SK-N-SH (cell line): ENCODE measurements at regions not wholly inside any gene's neighbourhood (a gene's known extent, or its start where the extent isn't known, plus 50 kb on each side); places are given as distances from the start of the nearest gene placed in this dataset.

Experiments
- CTCF ChIA-PET: fragments of 300-600, 350-600 bp; formaldehyde crosslinking; extraction: SDS; loops from one replicate; lab custom pipeline; 2021; lab: Yijun Ruan, JAX
- POLR2A ChIA-PET: fragments of 350-600 bp; sonication (Branson Sonifier 250); formaldehyde crosslinking; extraction: SDS; loops from one replicate; lab custom pipeline; 2020; ENCODE audit warnings: antibody characterized with exemption, inconsistent platforms; lab: Yijun Ruan, JAX
- DNase-seq: peaks from one replicate; pipeline ENCODE4 v3.0.0; 2012
- H2AFZ ChIP-seq: fragments of 200-600 bp; sonication (generic); 2 replicates; pipeline ENCODE4 v1.8.1; 2016; ENCODE audit warnings: antibody characterized with exemption, mild to moderate bottlenecking, low read depth
- H3F3A ChIP-seq: fragments of 200-600 bp; sonication (generic); replicated peaks from 2 replicates; pipeline ENCODE3; 2016; ENCODE audit warnings: antibody characterized with exemption, mild to moderate bottlenecking; ENCODE audit not compliant: insufficient read depth
- H3K27ac ChIP-seq, 2 experiments: fragments of 200-500 bp in 1 of 2; fragments of 200-600 bp in 1 of 2; sonication (Bioruptor generic) in 1 of 2; sonication (generic), shearing (Covaris generic) in 1 of 2; 2 replicates each; pipeline versions ENCODE4 v1.5.1 to v1.6.1; 2014 to 2016; ENCODE audit warnings: low read depth in 2 of 2, inconsistent platforms in 1 of 2, low read length in 1 of 2, mild to moderate bottlenecking in 1 of 2, mixed read lengths in 1 of 2
- H3K27me3 ChIP-seq: fragments of 200-600 bp; sonication (generic), shearing (Covaris generic); 2 replicates; pipeline ENCODE4 v1.6.1; 2016; ENCODE audit warnings: mixed run types; ENCODE audit not compliant: insufficient read depth
- H3K36me3 ChIP-seq, 2 experiments: fragments of 200-500 bp in 1 of 2; fragments of 200-600 bp in 1 of 2; sonication (Bioruptor generic) in 1 of 2; sonication (generic) in 1 of 2; replicated peaks in 1 of 2; 2 replicates each; pipeline versions ENCODE3 to v1.5.1; 2014 to 2016; ENCODE audit warnings: low read length in 1 of 2, mild to moderate bottlenecking in 1 of 2; ENCODE audit not compliant: insufficient read depth in 2 of 2, control insufficient read depth in 1 of 2
- H3K4me1 ChIP-seq, 2 experiments: fragments of 200-500 bp in 1 of 2; fragments of 200-600 bp in 1 of 2; sonication (Bioruptor generic) in 1 of 2; sonication (generic), shearing (Covaris generic) in 1 of 2; 2 replicates each; pipeline versions ENCODE4 v1.5.1 to v1.6.1; 2014 to 2016; ENCODE audit warnings: low read depth in 1 of 2, low read length in 1 of 2, mixed run types in 1 of 2; ENCODE audit not compliant: insufficient read depth in 2 of 2, control insufficient read depth in 1 of 2
- H3K4me2 ChIP-seq: fragments of 200-600 bp; sonication (generic), shearing (Covaris generic); 2 replicates; pipeline ENCODE4 v1.6.1; 2017; ENCODE audit warnings: mixed run types
- H3K4me3 ChIP-seq, 2 experiments: fragments of 200-500 bp in 1 of 2; fragments of 200-600 bp in 1 of 2; sonication (Bioruptor generic) in 1 of 2; sonication (generic), shearing (Covaris generic) in 1 of 2; 2 replicates each; pipeline versions ENCODE4 v1.5.1 to v1.8.1; 2014 to 2016; ENCODE audit warnings: low read depth in 2 of 2, inconsistent platforms in 1 of 2, low read length in 1 of 2, mild to moderate bottlenecking in 1 of 2, mixed read lengths in 1 of 2, moderate library complexity in 1 of 2
- H3K79me2 ChIP-seq: fragments of 200-600 bp; sonication (generic); 2 replicates; pipeline ENCODE4 v1.8.1; 2017; ENCODE audit warnings: mild to moderate bottlenecking; ENCODE audit not compliant: insufficient read depth
- H3K9ac ChIP-seq: fragments of 200-600 bp; sonication (generic); 2 replicates; pipeline ENCODE4 v1.6.1; 2017; ENCODE audit warnings: mixed run types
- H3K9me2 ChIP-seq: fragments of 200-600 bp; sonication (generic); 2 replicates; pipeline ENCODE4 v1.6.1; 2017; ENCODE audit warnings: mixed run types
- H3K9me3 ChIP-seq: fragments of 200-600 bp; sonication (generic); 2 replicates; pipeline ENCODE4 v1.6.1; 2017; ENCODE audit warnings: mixed run types, mild to moderate bottlenecking, moderate library complexity
- H4K20me1 ChIP-seq: fragments of 200-600 bp; sonication (generic); 2 replicates; pipeline ENCODE4 v1.6.1; 2017; ENCODE audit warnings: mild to moderate bottlenecking, mixed run types; ENCODE audit not compliant: insufficient read depth
- CHD2 ChIP-seq: fragments of 150-350 bp; IDR thresholded peaks from 2 replicates; pipeline ENCODE4 v1.6.1; 2018; ENCODE audit warnings: low read length; ENCODE audit not compliant: partially characterized antibody
- ELF1 ChIP-seq: IDR thresholded peaks from 2 replicates; pipeline ENCODE4 v1.4.0; 2012
- FOXJ3 ChIP-seq: sonication (generic); formaldehyde crosslinking; IDR thresholded peaks from 2 replicates; pipeline ENCODE4 v1.5.1; 2020; ENCODE audit warnings: mild to moderate bottlenecking, missing genetic modification reagents
- FOXM1 ChIP-seq: IDR thresholded peaks from 2 replicates; pipeline ENCODE4 v1.4.0; 2012; ENCODE audit warnings: low read depth, mild to moderate bottlenecking
- GABPA ChIP-seq: IDR thresholded peaks from 2 replicates; pipeline ENCODE4 v1.4.0; 2012; ENCODE audit warnings: low read depth, mild to moderate bottlenecking
- GATA2 ChIP-seq: sonication (generic); formaldehyde crosslinking; IDR thresholded peaks from 2 replicates; pipeline ENCODE4 v1.5.0; 2020; ENCODE audit warnings: mild to moderate bottlenecking, missing genetic modification reagents
- MXI1 ChIP-seq: IDR thresholded peaks from 2 replicates; pipeline ENCODE4 v1.6.1; 2012; ENCODE audit warnings: mild to moderate bottlenecking, low read depth, low read length, improper control_type of control experiment
- NFIC ChIP-seq: IDR thresholded peaks from 2 replicates; pipeline ENCODE4 v1.4.0; 2012; ENCODE audit warnings: borderline replicate concordance
- NRF1 ChIP-seq: IDR thresholded peaks from 2 replicates; pipeline ENCODE4 v1.6.1; 2012; ENCODE audit warnings: low read depth, mild to moderate bottlenecking, low read length
- PBX3 ChIP-seq: IDR thresholded peaks from 2 replicates; pipeline ENCODE4; 2012
- POLR2AphosphoS5 ChIP-seq: IDR thresholded peaks from 2 replicates; pipeline ENCODE4 v1.6.1; 2012; ENCODE audit warnings: low read depth, low read length
- RCOR1 ChIP-seq: fragments of 150-350 bp; IDR thresholded peaks from 2 replicates; pipeline ENCODE4 v1.6.1; 2017; ENCODE audit warnings: antibody characterized with exemption, low read length
- RXRA ChIP-seq: IDR thresholded peaks from 2 replicates; pipeline ENCODE4 v1.4.0; 2012; ENCODE audit warnings: low read depth, mild to moderate bottlenecking, borderline replicate concordance
- SIN3A ChIP-seq: IDR thresholded peaks from 2 replicates; pipeline ENCODE4 v1.6.1; 2012; ENCODE audit warnings: low read depth, mild to moderate bottlenecking, low read length, moderate library complexity, borderline replicate concordance
- SMC3 ChIP-seq: IDR thresholded peaks from 2 replicates; pipeline ENCODE4 v1.6.1; 2012; ENCODE audit warnings: low read depth, low read length, improper control_type of control experiment
- USF2 ChIP-seq: fragments of 150-350 bp; IDR thresholded peaks from 2 replicates; pipeline ENCODE4 v1.6.1; 2017; ENCODE audit warnings: antibody characterized with exemption, low read length, low read depth, borderline replicate concordance
- YY1 ChIP-seq: IDR thresholded peaks from 2 replicates; pipeline ENCODE4 v1.4.0; 2012; ENCODE audit warnings: low read depth, mild to moderate bottlenecking
- WGBS: methylation state at CpG from one replicate; pipeline ENCODE4 v1.1.6; 2017; ENCODE audit warnings: low lambda C conversion rate; 5-methylcytosine and 5-hydroxymethylcytosine counted together
- TF ChIP-seq, protein P1 (sequence below): IDR thresholded peaks from 2 replicates; pipeline ENCODE4 v1.4.0; 2012; ENCODE audit warnings: low read depth, borderline replicate concordance
- TF ChIP-seq, protein P2 (sequence below): fragments of 200-600 bp; sonication (generic); IDR thresholded peaks from 2 replicates; pipeline ENCODE4 v1.6.1; 2017; ENCODE audit warnings: antibody characterized with exemption, mild to moderate bottlenecking, moderate library complexity

DNA sequence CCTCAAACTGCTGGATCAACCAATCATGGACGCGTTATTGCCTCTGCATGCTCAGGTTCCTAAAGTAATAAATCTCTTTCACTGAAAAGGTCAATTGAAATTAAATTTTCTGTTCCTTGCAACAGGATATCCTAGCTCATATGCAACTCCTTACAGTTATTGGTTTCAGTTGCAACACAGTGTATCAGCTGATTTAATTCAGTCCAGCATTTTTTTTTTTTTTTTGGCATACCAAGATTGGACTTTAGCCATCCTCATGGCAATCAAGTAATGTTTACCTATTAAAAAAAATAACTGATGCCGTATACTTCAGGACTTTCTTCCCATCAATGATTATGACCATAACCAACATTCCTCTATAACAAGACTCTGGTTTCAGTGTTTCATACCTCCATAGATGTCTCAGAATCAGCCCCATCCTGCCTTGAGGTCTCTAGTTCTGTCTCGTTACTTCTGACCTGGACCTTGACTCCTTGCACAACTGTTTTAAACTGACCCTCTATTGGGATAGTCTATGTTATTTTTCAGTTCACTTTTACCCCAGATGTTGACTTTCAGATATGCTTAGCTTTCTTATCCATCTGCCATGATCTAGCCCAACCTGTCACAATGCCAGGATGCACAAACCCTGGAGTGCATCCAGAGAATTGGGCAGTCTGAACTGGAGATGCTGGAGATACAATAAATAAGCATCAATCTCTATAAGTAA is 265.0 kb upstream of the GADL1 start:
- Histone ChIP-seq H4K20me1 (no peaks in the 10 kb centered on the region), H3K4me1 (peaks cover 0 to 3% of the 10 kb centered on the region in 2 experiments; a peak in 1 of 4 replicates), H3K4me2 (no peak overlapping the region), H3K79me2 (no peaks in the 10 kb centered on the region), H3K9ac (no peak overlapping the region), H2AFZ (no peak overlapping the region), H3F3A (no peaks in the 10 kb centered on the region), H3K27me3 (no peaks in the 10 kb centered on the region), H3K27ac (no peak overlapping the region)
- ChIA-PET CTCF (interaction anchor here (0.6 kb wide), 1 partner anchor 16 kb away, joined by 3 read pairs; no protein-coding TSS in a partner anchor), POLR2A (no interaction called here)
- 89% methylated on average over 4 of the region's 4 CpGs for WGBS
- DNase-seq, result no peak
- no peak for TF ChIP-seq POLR2AphosphoS5
- TF ChIP-seq SMC3, result no peak
- TF ChIP-seq NRF1, result no peak
- TF ChIP-seq, protein P1, sequence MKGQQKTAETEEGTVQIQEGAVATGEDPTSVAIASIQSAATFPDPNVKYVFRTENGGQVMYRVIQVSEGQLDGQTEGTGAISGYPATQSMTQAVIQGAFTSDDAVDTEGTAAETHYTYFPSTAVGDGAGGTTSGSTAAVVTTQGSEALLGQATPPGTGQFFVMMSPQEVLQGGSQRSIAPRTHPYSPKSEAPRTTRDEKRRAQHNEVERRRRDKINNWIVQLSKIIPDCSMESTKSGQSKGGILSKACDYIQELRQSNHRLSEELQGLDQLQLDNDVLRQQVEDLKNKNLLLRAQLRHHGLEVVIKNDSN, result no peak
- no peak for TF ChIP-seq GATA2 (CRISPR knock-in tag)
- TF ChIP-seq, all 33 proteins: peak for 0
- no peaks in the 10 kb centered on the region for H3K36me3 ChIP-seq
- no peaks in the 10 kb centered on the region for H3K9me3 ChIP-seq
- H3K4me3 ChIP-seq, result no peak overlapping the region
- H3K9me2 ChIP-seq, result no peaks in the 10 kb centered on the region; the same call in 1 of the 2 replicates

DNA sequence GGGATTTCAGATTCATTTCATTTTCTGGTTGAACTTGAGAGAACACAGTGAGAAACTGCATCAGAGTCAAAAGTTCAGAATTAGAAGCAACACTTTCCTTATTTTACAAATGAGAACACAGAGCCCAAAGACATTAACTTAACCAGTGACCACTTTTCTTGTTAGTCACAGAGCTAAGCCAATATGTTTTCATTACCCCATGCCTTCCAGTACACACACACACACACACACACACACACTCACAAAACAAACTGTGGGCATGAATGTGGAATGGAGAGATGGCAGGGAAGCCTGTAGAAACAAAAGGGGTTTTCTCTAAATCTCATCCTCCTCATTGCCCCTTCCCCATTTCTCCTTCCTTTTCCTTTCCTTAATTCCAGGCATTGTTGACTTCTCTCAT is 267.4 kb upstream of the GADL1 start:
- H3K36me3 ChIP-seq, result no peaks in the 10 kb centered on the region
- no peak overlapping the region for H3K4me3 ChIP-seq
- no peak overlapping the region for H3K4me2 ChIP-seq
- DNase-seq, result no peak
- H3K4me1 ChIP-seq, result peaks cover 3 to 11% of the 10 kb centered on the region in 2 experiments; a peak in 3 of 4 replicates
- H3F3A ChIP-seq, result peaks cover 17% of the 10 kb centered on the region
- no peak overlapping the region for H3K9ac ChIP-seq
- no peaks in the 10 kb centered on the region for H3K9me3 ChIP-seq
- no peaks in the 10 kb centered on the region; the same call in 1 of the 2 replicates for H3K9me2 ChIP-seq
- no peaks in the 10 kb centered on the region for H4K20me1 ChIP-seq
- H3K79me2 ChIP-seq, result no peaks in the 10 kb centered on the region
- CTCF ChIA-PET, result interaction anchor here (1.1 kb wide), 1 partner anchor 117 kb away, joined by 4 read pairs; no protein-coding TSS in a partner anchor
- no peak overlapping the region for H3K27ac ChIP-seq
- POLR2A ChIA-PET, result no interaction called here
- TF ChIP-seq YY1, result no peak
- no peak for TF ChIP-seq GABPA
- no peak for TF ChIP-seq ELF1
- no peak for TF ChIP-seq MXI1
- no peak for TF ChIP-seq CHD2
- TF ChIP-seq NFIC, result no peak
- no peaks in the 10 kb centered on the region for H3K27me3 ChIP-seq
- no peak overlapping the region for H2AFZ ChIP-seq

DNA sequence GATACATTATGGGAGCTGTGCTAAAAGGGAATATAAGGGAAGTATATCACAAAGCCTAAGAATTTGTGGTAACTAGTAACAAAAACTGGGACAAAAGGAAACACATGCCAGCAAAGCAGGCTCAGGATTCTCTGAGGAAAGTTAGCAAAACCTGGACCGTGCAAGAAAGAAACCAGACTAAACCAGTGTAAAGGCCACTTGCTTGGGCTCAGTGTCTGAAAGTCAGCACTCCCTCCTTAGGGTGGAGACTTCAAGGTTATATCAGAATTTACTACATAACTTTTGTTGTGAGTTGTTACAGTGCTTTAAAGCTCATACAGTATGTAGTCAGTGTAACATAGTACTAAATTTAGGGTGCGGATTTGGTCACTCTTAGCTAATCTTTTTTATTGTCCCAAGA is 269.9 kb upstream of the GADL1 start:
- CTCF ChIA-PET, result no interaction called here
- TF ChIP-seq PBX3 (no peak), CHD2 (no peak), SIN3A (no peak), FOXJ3 (no peak), FOXM1 (no peak), ELF1 (no peak), POLR2AphosphoS5 (no peak), RCOR1 (no peak), RXRA (no peak), USF2 (no peak)
- TF ChIP-seq, protein P2, sequence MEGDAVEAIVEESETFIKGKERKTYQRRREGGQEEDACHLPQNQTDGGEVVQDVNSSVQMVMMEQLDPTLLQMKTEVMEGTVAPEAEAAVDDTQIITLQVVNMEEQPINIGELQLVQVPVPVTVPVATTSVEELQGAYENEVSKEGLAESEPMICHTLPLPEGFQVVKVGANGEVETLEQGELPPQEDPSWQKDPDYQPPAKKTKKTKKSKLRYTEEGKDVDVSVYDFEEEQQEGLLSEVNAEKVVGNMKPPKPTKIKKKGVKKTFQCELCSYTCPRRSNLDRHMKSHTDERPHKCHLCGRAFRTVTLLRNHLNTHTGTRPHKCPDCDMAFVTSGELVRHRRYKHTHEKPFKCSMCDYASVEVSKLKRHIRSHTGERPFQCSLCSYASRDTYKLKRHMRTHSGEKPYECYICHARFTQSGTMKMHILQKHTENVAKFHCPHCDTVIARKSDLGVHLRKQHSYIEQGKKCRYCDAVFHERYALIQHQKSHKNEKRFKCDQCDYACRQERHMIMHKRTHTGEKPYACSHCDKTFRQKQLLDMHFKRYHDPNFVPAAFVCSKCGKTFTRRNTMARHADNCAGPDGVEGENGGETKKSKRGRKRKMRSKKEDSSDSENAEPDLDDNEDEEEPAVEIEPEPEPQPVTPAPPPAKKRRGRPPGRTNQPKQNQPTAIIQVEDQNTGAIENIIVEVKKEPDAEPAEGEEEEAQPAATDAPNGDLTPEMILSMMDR, result no peak

More for the DNA sequence above, 269.9 kb upstream of the GADL1 start:
- peaks cover 19% of the 10 kb centered on the region for H3F3A ChIP-seq
- H3K4me2 ChIP-seq, result no peak overlapping the region
- no peak for DNase-seq
- H3K9ac ChIP-seq, result no peak overlapping the region
- peaks cover 0 to 11% of the 10 kb centered on the region in 2 experiments; a peak in 3 of 4 replicates for H3K4me1 ChIP-seq
- 98% methylated on average over 2 of the region's 2 CpGs for WGBS
- no peaks in the 10 kb centered on the region for H4K20me1 ChIP-seq
- no peak overlapping the region for H2AFZ ChIP-seq
- POLR2A ChIA-PET, result no interaction called here
- H3K27me3 ChIP-seq, result no peaks in the 10 kb centered on the region
- no peaks in the 10 kb centered on the region for H3K79me2 ChIP-seq
- no peaks in the 10 kb centered on the region; the same call in 1 of the 2 replicates for H3K9me2 ChIP-seq
- H3K4me3 ChIP-seq, result no peak overlapping the region
- H3K9me3 ChIP-seq, result no peaks in the 10 kb centered on the region
- H3K36me3 ChIP-seq, result no peaks in the 10 kb centered on the region
- no peak overlapping the region for H3K27ac ChIP-seq
